Loucy (cell line): ENCODE measurements at regions not wholly inside any gene's neighbourhood (a gene's known extent, or its start where the extent isn't known, plus 50 kb on each side); places are given as distances from the start of the nearest gene placed in this dataset.

Source experiments
- H2AFZ ChIP-seq: fragments of 200-600 bp; sonication (generic); 2 replicates; pipeline ENCODE4 v1.6.0; 2016; ENCODE audit warnings: antibody characterized with exemption, mild to moderate bottlenecking, low read length, moderate library complexity
- H3F3A ChIP-seq: fragments of 200-600 bp; 2 replicates; pipeline ENCODE4 v1.6.0; 2016; ENCODE audit warnings: antibody characterized with exemption, low read depth, mild to moderate bottlenecking
- H3K27me3 ChIP-seq: fragments of 200-600 bp; sonication (generic); 2 replicates; pipeline ENCODE4 v1.6.1; 2014; ENCODE audit warnings: low read length, mild to moderate bottlenecking; ENCODE audit not compliant: insufficient read depth, poor library complexity, severe bottlenecking
- H3K36me3 ChIP-seq: fragments of 200-600 bp; sonication (generic); 2 replicates; pipeline ENCODE4 v1.6.1; 2016; ENCODE audit warnings: low read length; ENCODE audit not compliant: insufficient read depth
- H3K4me1 ChIP-seq: fragments of 200-600 bp; sonication (generic); 2 replicates; pipeline ENCODE4 v1.5.1; 2014; ENCODE audit warnings: low read length, mild to moderate bottlenecking; ENCODE audit not compliant: insufficient read depth, poor library complexity, severe bottlenecking
- H3K4me2 ChIP-seq: fragments of 200-600 bp; sonication (generic); 2 replicates; pipeline ENCODE4 v1.6.0; 2014; ENCODE audit warnings: antibody characterized with exemption, low read length, low read depth, mild to moderate bottlenecking; ENCODE audit not compliant: poor library complexity, severe bottlenecking
- H3K4me3 ChIP-seq: fragments of 200-600 bp; sonication (generic); 2 replicates; pipeline ENCODE4 v1.5.1; 2014; ENCODE audit warnings: low read length, mild to moderate bottlenecking, mixed read lengths; ENCODE audit not compliant: poor library complexity, severe bottlenecking
- H3K79me2 ChIP-seq: fragments of 200-600 bp; sonication (generic); 2 replicates; pipeline ENCODE4 v1.6.1; 2014; ENCODE audit warnings: low read length; ENCODE audit not compliant: insufficient read depth
- H3K9ac ChIP-seq: fragments of 200-600 bp; sonication (generic); 2 replicates; pipeline ENCODE4 v1.6.0; 2014; ENCODE audit warnings: mild to moderate bottlenecking, low read depth, low read length, moderate library complexity; ENCODE audit not compliant: poor library complexity, severe bottlenecking
- H3K9me2 ChIP-seq: fragments of 200-600 bp; sonication (generic); replicated peaks from 2 replicates; pipeline ENCODE4 v1.6.1; 2016; ENCODE audit warnings: low read depth, low read length, mixed read lengths
- H3K9me3 ChIP-seq: fragments of 200-600 bp; sonication (generic); 2 replicates; pipeline ENCODE4 v1.6.1; 2014; ENCODE audit warnings: mild to moderate bottlenecking, antibody characterized with exemption, low read length, low read depth; ENCODE audit not compliant: insufficient read depth
- H4K20me1 ChIP-seq: fragments of 200-600 bp; sonication (generic); 2 replicates; pipeline ENCODE4 v1.6.0; 2014; ENCODE audit warnings: antibody characterized with exemption, low read length, mild to moderate bottlenecking; ENCODE audit not compliant: insufficient read depth, poor library complexity, severe bottlenecking
- EZH2phosphoT487 ChIP-seq: fragments of 200-600 bp; IDR thresholded peaks from 2 replicates; pipeline ENCODE4 v1.6.1; 2018; ENCODE audit warnings: antibody characterized with exemption, mild to moderate bottlenecking, moderate library complexity, borderline replicate concordance
- TF ChIP-seq, protein P1 (sequence below): fragments of 200-600 bp; sonication (generic); conservative IDR thresholded peaks from 2 replicates; pipeline ENCODE4 v1.5.1; 2014; ENCODE audit warnings: mild to moderate bottlenecking, antibody characterized with exemption, low read length

- Histone ChIP-seq H3F3A (no peaks in the 10 kb centered on the region), H3K79me2 (no peaks in the 10 kb centered on the region), H3K9ac (no peak overlapping the region), H3K4me2 (no peak overlapping the region), H3K27me3 (no peaks in the 10 kb centered on the region), H3K4me1 (no peaks in the 10 kb centered on the region), H3K9me3 (peaks cover 3% of the 10 kb centered on the region; the same call in 1 of the 2 replicates), H3K4me3 (no peak overlapping the region), H4K20me1 (no peaks in the 10 kb centered on the region), H2AFZ (no peak overlapping the region), H3K9me2 (no peaks in the 10 kb centered on the region), H3K36me3 (no peaks in the 10 kb centered on the region)
- TF ChIP-seq EZH2phosphoT487, result no peak
- TF ChIP-seq, protein P1, sequence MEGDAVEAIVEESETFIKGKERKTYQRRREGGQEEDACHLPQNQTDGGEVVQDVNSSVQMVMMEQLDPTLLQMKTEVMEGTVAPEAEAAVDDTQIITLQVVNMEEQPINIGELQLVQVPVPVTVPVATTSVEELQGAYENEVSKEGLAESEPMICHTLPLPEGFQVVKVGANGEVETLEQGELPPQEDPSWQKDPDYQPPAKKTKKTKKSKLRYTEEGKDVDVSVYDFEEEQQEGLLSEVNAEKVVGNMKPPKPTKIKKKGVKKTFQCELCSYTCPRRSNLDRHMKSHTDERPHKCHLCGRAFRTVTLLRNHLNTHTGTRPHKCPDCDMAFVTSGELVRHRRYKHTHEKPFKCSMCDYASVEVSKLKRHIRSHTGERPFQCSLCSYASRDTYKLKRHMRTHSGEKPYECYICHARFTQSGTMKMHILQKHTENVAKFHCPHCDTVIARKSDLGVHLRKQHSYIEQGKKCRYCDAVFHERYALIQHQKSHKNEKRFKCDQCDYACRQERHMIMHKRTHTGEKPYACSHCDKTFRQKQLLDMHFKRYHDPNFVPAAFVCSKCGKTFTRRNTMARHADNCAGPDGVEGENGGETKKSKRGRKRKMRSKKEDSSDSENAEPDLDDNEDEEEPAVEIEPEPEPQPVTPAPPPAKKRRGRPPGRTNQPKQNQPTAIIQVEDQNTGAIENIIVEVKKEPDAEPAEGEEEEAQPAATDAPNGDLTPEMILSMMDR, result no peak
Observed at GRCh38 chr15:26011916-26012315, 148.8 kb upstream of the ATP10A start.

DNA sequence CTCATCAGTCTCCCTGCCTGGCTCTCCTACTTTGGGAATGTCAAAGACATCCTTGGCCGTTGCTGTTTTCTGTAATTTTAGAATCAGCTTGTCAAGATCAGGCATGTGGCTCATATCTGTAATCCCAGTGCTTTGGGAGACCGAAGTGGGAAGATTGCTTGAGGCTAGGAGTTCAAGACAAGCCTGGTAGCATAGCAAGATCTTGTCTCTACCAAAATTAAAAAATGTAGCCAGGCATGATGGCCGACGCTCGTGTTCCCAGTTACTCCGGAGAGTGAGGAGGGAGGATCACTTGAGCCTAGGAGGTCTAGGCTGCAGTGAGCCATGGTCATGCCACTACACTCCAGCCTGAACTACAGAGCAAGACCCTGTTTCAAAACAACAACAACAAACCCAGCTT is 144.0 kb upstream of the ATP10A start:
- H2AFZ ChIP-seq, result no peak overlapping the region
- H3K9me2 ChIP-seq, result no peaks in the 10 kb centered on the region
- no peaks in the 10 kb centered on the region for H3K27me3 ChIP-seq
- H3K4me2 ChIP-seq, result no peak overlapping the region
- no peak overlapping the region for H3K4me3 ChIP-seq
- H3F3A ChIP-seq, result no peaks in the 10 kb centered on the region
- H3K4me1 ChIP-seq, result no peaks in the 10 kb centered on the region
- H3K9me3 ChIP-seq, result peaks cover 3% of the 10 kb centered on the region; the same call in 1 of the 2 replicates
- H3K9ac ChIP-seq, result no peak overlapping the region
- H3K36me3 ChIP-seq, result no peaks in the 10 kb centered on the region
- TF ChIP-seq EZH2phosphoT487, result no peak
- TF ChIP-seq, protein P1, result no peak
- H3K79me2 ChIP-seq, result no peaks in the 10 kb centered on the region
- H4K20me1 ChIP-seq, result no peaks in the 10 kb centered on the region

DNA sequence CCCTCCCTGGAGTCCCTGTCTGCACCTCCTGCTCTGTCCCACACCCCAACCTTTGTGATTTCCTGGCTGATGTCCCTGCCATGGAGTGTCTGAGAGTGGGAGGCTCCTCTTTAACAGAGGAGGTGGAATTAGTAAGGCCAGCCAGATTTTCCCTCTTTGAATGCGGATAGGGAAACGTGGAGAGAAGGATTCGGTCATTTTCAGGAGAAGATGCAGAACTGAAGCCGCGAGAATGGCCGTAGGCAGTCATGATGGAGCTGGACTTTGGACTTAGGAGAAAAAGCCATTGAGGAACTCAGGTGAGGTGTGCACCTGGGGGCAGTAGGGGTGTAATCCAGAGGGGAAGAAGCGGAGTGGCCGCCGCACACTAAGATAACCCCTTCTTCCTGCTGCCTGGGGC is 138.1 kb upstream of the ATP10A start:
- Histone ChIP-seq H3K79me2 (no peaks in the 10 kb centered on the region), H2AFZ (no peak overlapping the region), H4K20me1 (no peaks in the 10 kb centered on the region), H3K9me2 (no peaks in the 10 kb centered on the region), H3F3A (no peaks in the 10 kb centered on the region), H3K27me3 (no peaks in the 10 kb centered on the region), H3K4me1 (no peaks in the 10 kb centered on the region), H3K4me3 (no peak overlapping the region), H3K9ac (no peak overlapping the region), H3K9me3 (peaks cover 7% of the 10 kb centered on the region; the same call in 1 of the 2 replicates), H3K4me2 (no peak overlapping the region), H3K36me3 (no peaks in the 10 kb centered on the region)
- TF ChIP-seq, protein P1, result no peak
- no peak for TF ChIP-seq EZH2phosphoT487
